C4-2B (cell line): ENCODE measurements at regions not wholly inside any gene's neighbourhood (a gene's known extent, or its start where the extent isn't known, plus 50 kb on each side); places are given as distances from the start of the nearest gene placed in this dataset.

Source experiments
- ZFX ChIP-seq: fragments of 450-650 bp; IDR thresholded peaks from 2 replicates; pipeline ENCODE4 v1.6.1; 2017
- TF ChIP-seq, protein P1 (sequence below): fragments of 450-650 bp; conservative IDR thresholded peaks from 2 replicates; pipeline ENCODE4 v1.5.1; 2017; ENCODE audit warnings: mild to moderate bottlenecking

DNA sequence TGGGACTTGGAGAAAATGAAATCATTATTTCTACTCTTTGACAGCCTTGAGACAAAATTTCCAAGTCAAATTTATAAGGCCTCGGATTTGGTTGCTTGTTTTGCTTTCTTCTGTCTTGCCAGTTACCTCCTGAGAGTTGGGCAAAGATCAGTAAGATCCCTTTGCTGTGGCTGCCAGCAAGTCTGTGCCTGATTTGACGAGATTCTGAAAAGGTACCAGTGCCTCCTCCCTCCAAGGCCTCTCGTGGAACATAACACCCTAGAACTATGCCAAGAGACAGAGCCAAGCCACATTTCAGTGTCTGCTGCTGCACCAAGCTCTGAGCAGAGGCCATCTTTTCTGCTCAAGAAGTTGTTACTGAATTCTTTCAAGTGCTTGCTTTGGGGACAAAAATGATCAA, 61.0 kb downstream of the GTPBP8 start:
- TF ChIP-seq, protein P1, sequence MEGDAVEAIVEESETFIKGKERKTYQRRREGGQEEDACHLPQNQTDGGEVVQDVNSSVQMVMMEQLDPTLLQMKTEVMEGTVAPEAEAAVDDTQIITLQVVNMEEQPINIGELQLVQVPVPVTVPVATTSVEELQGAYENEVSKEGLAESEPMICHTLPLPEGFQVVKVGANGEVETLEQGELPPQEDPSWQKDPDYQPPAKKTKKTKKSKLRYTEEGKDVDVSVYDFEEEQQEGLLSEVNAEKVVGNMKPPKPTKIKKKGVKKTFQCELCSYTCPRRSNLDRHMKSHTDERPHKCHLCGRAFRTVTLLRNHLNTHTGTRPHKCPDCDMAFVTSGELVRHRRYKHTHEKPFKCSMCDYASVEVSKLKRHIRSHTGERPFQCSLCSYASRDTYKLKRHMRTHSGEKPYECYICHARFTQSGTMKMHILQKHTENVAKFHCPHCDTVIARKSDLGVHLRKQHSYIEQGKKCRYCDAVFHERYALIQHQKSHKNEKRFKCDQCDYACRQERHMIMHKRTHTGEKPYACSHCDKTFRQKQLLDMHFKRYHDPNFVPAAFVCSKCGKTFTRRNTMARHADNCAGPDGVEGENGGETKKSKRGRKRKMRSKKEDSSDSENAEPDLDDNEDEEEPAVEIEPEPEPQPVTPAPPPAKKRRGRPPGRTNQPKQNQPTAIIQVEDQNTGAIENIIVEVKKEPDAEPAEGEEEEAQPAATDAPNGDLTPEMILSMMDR, result no peak
- no peak for TF ChIP-seq ZFX
